Spleen (tissue), 11 donors: ENCODE measurements at regions not wholly inside any gene's neighbourhood (a gene's known extent, or its start where the extent isn't known, plus 50 kb on each side); places are given as distances from the start of the nearest gene placed in this dataset.
"Not testable (repeated sequence)": the region's sequence is repeated elsewhere in the genome, so short reads cannot be mapped to it uniquely, and the experiment has no call there.

Experiments
- DNase-seq: peaks from one replicate; pipeline ENCODE4 v3.0.0-alpha.2; 2020
- H3K27ac ChIP-seq, 8 donors: fragments of 200-600 bp; sonication (generic) in 7 of 8; 1 replicate in 4 of 8; 2 replicates in 4 of 8; pipeline versions ENCODE4 v1.5.0 to v1.8.0; 2016 to 2021; ENCODE audit warnings: inconsistent platforms in 4 of 8, mild to moderate bottlenecking in 4 of 8, moderate library complexity in 1 of 8
- H3K27me3 ChIP-seq, 7 donors: fragments of 200-600 bp; sonication (generic) in 6 of 7; replicated peaks in 1 of 7; 1 replicate in 4 of 7; 2 replicates in 3 of 7; pipeline versions ENCODE4 v1.5.0 to v1.8.0; 2016 to 2021; ENCODE audit warnings: inconsistent platforms in 3 of 7, mild to moderate bottlenecking in 1 of 7
- H3K36me3 ChIP-seq, 6 donors: fragments of 200-600 bp; sonication (generic) in 5 of 6; 1 replicate in 4 of 6; 2 replicates in 2 of 6; pipeline versions ENCODE4 v1.5.0 to v1.8.0; 2016 to 2021; ENCODE audit warnings: inconsistent platforms in 2 of 6
- H3K4me1 ChIP-seq, 6 donors: fragments of 200-600 bp; sonication (generic) in 5 of 6; 1 replicate in 3 of 6; 2 replicates in 3 of 6; pipeline versions ENCODE4 v1.5.0 to v1.8.0; 2016 to 2021; ENCODE audit warnings: inconsistent platforms in 3 of 6
- H3K4me3 ChIP-seq, 8 donors: fragments of 200-600 bp; sonication (generic) in 7 of 8; 1 replicate in 4 of 8; 2 replicates in 4 of 8; pipeline versions ENCODE4 v1.5.0 to v1.8.0; 2016 to 2021; ENCODE audit warnings: inconsistent platforms in 4 of 8, mild to moderate bottlenecking in 4 of 8, moderate library complexity in 2 of 8
- H3K9me3 ChIP-seq, 8 donors: fragments of 200-600 bp; sonication (generic) in 7 of 8; 1 replicate in 4 of 8; 2 replicates in 4 of 8; pipeline versions ENCODE4 v1.5.0 to v1.8.0; 2016 to 2021; ENCODE audit warnings: inconsistent platforms in 4 of 8
- CTCF ChIP-seq, 11 experiments: fragments of 200-600 bp in 7 of 11; fragments of 450-650 bp in 4 of 11; sonication (generic) in 4 of 11; IDR thresholded peaks in 8 of 11; conservative IDR thresholded peaks in 3 of 11; 1 replicate in 7 of 11; 2 replicates in 4 of 11; pipeline versions ENCODE4 v1.4.0 to v1.8.0; 2016 to 2021; ENCODE audit warnings: antibody characterized with exemption in 11 of 11, inconsistent platforms in 4 of 11, mild to moderate bottlenecking in 1 of 11
- POLR2A ChIP-seq, 3 donors: fragments of 450-650 bp; IDR thresholded peaks; one replicate each; pipeline ENCODE4 v1.5.1; 2017; ENCODE audit warnings: antibody characterized with exemption in 3 of 3, mild to moderate bottlenecking in 1 of 3
- POLR2AphosphoS5 ChIP-seq, 3 donors: sonication (generic); formaldehyde crosslinking; IDR thresholded peaks; one replicate each; pipeline ENCODE4 v1.5.1; 2017; ENCODE audit warnings: antibody characterized with exemption in 3 of 3
- WGBS, 5 donors: extraction: QIAGEN DNeasy Blood & Tissue Kit in 3 of 5; methylation state at CpG; one replicate each; pipeline versions ENCODE4 v1.1.5 to v1.1.7; 2013 to 2018; 5-methylcytosine and 5-hydroxymethylcytosine counted together
- intact Hi-C: fragments of 100-400 bp; cut with DNase I; formaldehyde crosslinking; loops from one replicate; pipeline ENCODE4 v1.15.0; 2023; ENCODE audit warnings: low total_unique reads
- donor health status: healthy with polysubstance abuse.
- donor health status: DM: no; HTN: no; CAD: no; lungs with moderate emphysema.
- donor health status: DM: no; HTN: no; CAD: no.
- donor health status: Bipolar disorder and iron deficiency.
- donor health status: healthy.
- donor health status: DM: no; HTN: no; CAD: no.
- donor health status: DM: yes; HTN: yes; CAD: no.

DNA sequence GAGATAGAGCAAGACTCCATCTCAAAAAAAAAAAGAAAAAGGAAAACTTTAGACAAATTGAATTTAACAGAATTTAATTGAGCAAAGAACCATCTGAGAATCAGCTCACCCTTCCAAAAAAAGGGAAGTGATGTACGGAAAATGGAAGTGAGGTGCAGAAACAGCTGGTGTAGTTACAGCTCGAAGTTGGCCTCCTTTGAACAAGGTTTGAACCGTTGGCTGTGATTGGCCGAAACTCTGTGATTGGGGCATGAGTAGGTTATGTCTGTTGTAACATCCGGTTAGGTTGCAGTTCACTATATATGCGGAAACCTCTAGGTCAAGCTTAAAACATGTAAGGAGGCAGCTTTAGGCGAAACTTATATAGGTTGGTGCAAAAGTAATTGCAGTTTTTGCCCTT, 97.9 kb upstream of the KIF26B start:
- Histone ChIP-seq H3K4me3 (no peak overlapping the region), H3K9me3 (no peaks in the 10 kb centered on the region), H3K27ac (peak overlapping the region in 3 of 8 donors; percentile 51 to 76 (median 65)), H3K4me1 (peaks cover 0 to 51% (median 6%) of the 10 kb centered on the region in 6 donors), H3K36me3 (no peaks in the 10 kb centered on the region), H3K27me3 (no peaks in the 10 kb centered on the region)
- TF ChIP-seq CTCF (IDR thresholded peaks at IDR 0.05 in 8 of 11, conservative IDR thresholded peaks at IDR 0.05 in 3 of 11) (no peak), POLR2A (IDR thresholded peaks at IDR 0.05) (no peak), POLR2AphosphoS5 (IDR thresholded peaks at IDR 0.05) (no peak)
- 50 to 78% (median 67%) methylated on average over 7 of the region's 7 CpGs for WGBS, 5 donors
- DNase-seq = no peak
- intact Hi-C loops = no loop called here

- intact Hi-C loops, H3K4me3 ChIP-seq, H3K27me3 ChIP-seq, H3K36me3 ChIP-seq, DNase-seq, H3K9me3 ChIP-seq: not testable (repeated sequence)
- Histone ChIP-seq H3K27ac (peak overlapping the region in 3 of 8 donors; percentile 51 to 76 (median 65)), H3K4me1 (peaks cover 0 to 57% (median 8%) of the 10 kb centered on the region in 6 donors)
- WGBS, 5 donors = 96 to 99% (median 97%) methylated on average over 5 of the region's 5 CpGs
Measured at GRCh38 chr1:245056296-245056695, 98.5 kb upstream of the KIF26B start.

DNA sequence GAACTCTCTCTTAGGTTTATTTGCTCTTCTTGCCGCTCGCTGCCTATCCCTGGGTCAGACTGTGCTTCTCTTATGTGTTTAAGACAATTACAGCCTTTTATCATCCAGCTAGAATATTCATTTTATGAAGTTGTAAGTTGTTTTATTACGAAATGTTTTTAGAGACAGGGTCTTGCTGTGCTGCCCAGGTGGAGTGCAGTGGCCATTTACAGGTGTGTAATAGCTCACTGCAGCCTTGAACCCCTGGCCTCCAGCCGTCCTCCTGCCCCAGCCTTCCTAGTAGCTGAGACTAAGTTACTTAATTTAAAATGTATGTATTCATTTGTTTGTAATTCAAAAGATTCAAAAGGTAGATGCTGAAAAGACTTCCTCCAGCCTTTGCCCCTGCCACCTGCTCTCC, 99.0 kb upstream of the KIF26B start:
- Histone ChIP-seq H3K36me3 (no peaks in the 10 kb centered on the region), H3K27ac (peak overlapping the region in 2 of 8 donors; percentile 65 to 76), H3K9me3 (no peaks in the 10 kb centered on the region), H3K27me3 (no peaks in the 10 kb centered on the region), H3K4me1 (peaks cover 0 to 63% (median 8%) of the 10 kb centered on the region in 6 donors), H3K4me3 (no peak overlapping the region)
- TF ChIP-seq POLR2AphosphoS5 (IDR thresholded peaks at IDR 0.05) (no peak), POLR2A (IDR thresholded peaks at IDR 0.05) (no peak), CTCF (IDR thresholded peaks at IDR 0.05 in 8 of 11, conservative IDR thresholded peaks at IDR 0.05 in 3 of 11) (no peak)
- WGBS, 5 donors = 45 to 79% (median 75%) methylated on average over 3 to 4 of the region's 4 CpGs
- intact Hi-C loops = no loop called here
- DNase-seq = no peak

DNA sequence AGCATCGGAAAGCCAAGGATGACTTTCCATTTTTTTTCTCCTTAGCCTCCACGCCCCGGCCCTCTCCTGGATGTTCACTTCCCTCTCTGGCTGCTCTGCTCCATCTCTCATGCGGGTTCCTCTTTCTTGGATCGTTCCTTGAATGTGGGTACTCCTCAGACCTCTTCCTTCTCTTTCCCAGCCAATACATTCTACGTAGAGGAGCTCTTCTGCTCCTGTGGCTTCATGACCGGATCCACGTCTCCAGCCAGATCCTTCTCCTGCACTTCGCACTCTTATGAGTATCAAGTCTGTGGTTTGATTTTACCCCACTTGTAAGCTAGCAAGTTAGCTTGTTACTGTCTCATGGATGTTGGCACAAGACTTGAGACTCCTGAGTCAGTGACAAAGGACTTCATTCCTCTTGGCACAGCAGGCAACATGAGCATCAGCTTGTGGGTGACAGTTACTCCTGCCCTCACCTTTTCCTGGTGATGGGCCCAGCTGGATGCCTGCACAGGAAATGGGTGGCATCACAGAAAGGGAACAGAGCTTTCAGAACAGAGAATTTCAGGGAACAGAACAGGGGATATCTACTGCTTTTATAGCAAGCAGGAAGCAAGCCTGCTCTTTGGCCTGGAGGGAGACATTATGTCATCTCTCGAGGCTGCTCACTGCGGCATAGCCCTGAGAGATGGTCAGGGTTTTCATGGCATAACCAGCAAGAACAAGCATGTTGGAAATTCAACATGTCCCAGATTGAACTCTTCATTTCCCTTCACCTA, 100.1 kb upstream of the KIF26B start:
- peak overlapping the region in 4 of 8 donors; percentile 31 to 77 (median 66) for H3K27ac ChIP-seq
- no peak for DNase-seq
- no peaks in the 10 kb centered on the region for H3K9me3 ChIP-seq

More for the DNA sequence above, 100.1 kb upstream of the KIF26B start:
- intact Hi-C loops = no loop called here
- H3K4me1 ChIP-seq = peaks cover 0 to 63% (median 8%) of the 10 kb centered on the region in 6 donors
- H3K4me3 ChIP-seq = peak overlapping the region in 1 of 8 donors; percentile 10
- H3K36me3 ChIP-seq = no peaks in the 10 kb centered on the region
- no peak for TF ChIP-seq CTCF (IDR thresholded peaks at IDR 0.05 in 8 of 11, conservative IDR thresholded peaks at IDR 0.05 in 3 of 11)
- no peak for TF ChIP-seq POLR2AphosphoS5 (IDR thresholded peaks at IDR 0.05)
- TF ChIP-seq POLR2A (IDR thresholded peaks at IDR 0.05) = no peak
- 45 to 77% (median 68%) methylated on average over 11 of the region's 11 CpGs for WGBS, 5 donors
- H3K27me3 ChIP-seq = no peaks in the 10 kb centered on the region
